ENCODE measurements at regions not wholly inside any gene's neighbourhood (a gene's known extent, or its start where the extent isn't known, plus 50 kb on each side); places are given as distances from the start of the nearest gene placed in this dataset.

- CTCF ChIA-PET, result no interaction called here
- TF ChIP-seq LEF1 (IDR thresholded peaks at IDR 0.05; ENCODE audit: borderline replicate concordance) (no peak), BHLHE40 (IDR thresholded peaks at IDR 0.05; ENCODE audit: borderline replicate concordance) (no peak), SUZ12 (IDR thresholded peaks at IDR 0.05) (no peak), FOXM1 (IDR thresholded peaks at IDR 0.05; ENCODE audit: borderline replicate concordance) (no peak), FOXK2 (IDR thresholded peaks at IDR 0.05) (no peak), L3MBTL2 (conservative IDR thresholded peaks at IDR 0.05) (no peak), ELF4 (IDR thresholded peaks at IDR 0.05) (no peak), PKNOX1 (IDR thresholded peaks at IDR 0.05) (no peak)
- DNase-seq (ENCODE audit: extremely low spot score), result no peak
- POLR2A ChIA-PET, result no interaction called here
These were observed 203.1 kb upstream of the B3GAT1 start for GRCh38 chr11:134615041-134615615.

- POLR2A ChIA-PET, result no interaction called here
- CTCF ChIA-PET, result no interaction called here
- TF ChIP-seq CTBP1 (IDR thresholded peaks at IDR 0.05; ENCODE audit: borderline replicate concordance) (no peak), SUZ12 (IDR thresholded peaks at IDR 0.05) (no peak), BHLHE40 (IDR thresholded peaks at IDR 0.05; ENCODE audit: borderline replicate concordance) (no peak), LEF1 (IDR thresholded peaks at IDR 0.05; ENCODE audit: borderline replicate concordance) (no peak), HDGF (IDR thresholded peaks at IDR 0.05; ENCODE audit: borderline replicate concordance) (no peak), NFRKB (IDR thresholded peaks at IDR 0.05) (no peak), TARDBP (IDR thresholded peaks at IDR 0.05) (no peak), FOXM1 (IDR thresholded peaks at IDR 0.05; ENCODE audit: borderline replicate concordance) (no peak), FOXK2 (IDR thresholded peaks at IDR 0.05) (no peak), SP1 (IDR thresholded peaks at IDR 0.05) (no peak)
These were observed 202.1 kb upstream of the B3GAT1 start for GRCh38 chr11:134614141-134614540.

GRCh38 chr11:134613646-134614045 lies 201.6 kb upstream of the B3GAT1 start:
- CTCF ChIA-PET, result no interaction called here
- POLR2A ChIA-PET, result no interaction called here
- TF ChIP-seq TARDBP (IDR thresholded peaks at IDR 0.05), result no peak
- TF ChIP-seq L3MBTL2 (conservative IDR thresholded peaks at IDR 0.05), result no peak
- no peak for TF ChIP-seq HDGF (IDR thresholded peaks at IDR 0.05; ENCODE audit: borderline replicate concordance)
- no peak for TF ChIP-seq CTBP1 (IDR thresholded peaks at IDR 0.05; ENCODE audit: borderline replicate concordance)
- no peak for TF ChIP-seq FOXM1 (IDR thresholded peaks at IDR 0.05; ENCODE audit: borderline replicate concordance)
- TF ChIP-seq FOXA1 (IDR thresholded peaks at IDR 0.05), result no peak
- TF ChIP-seq FOXK2 (IDR thresholded peaks at IDR 0.05), result no peak
- no peak for TF ChIP-seq ARNT (IDR thresholded peaks at IDR 0.05)
- DNase-seq (ENCODE audit: extremely low spot score), result no peak

More at GRCh38 chr11:134614141-134614540, 202.1 kb upstream of the B3GAT1 start:
- no peak for DNase-seq (ENCODE audit: extremely low spot score)

GRCh38 chr11:134612140-134613030 lies 200.3 kb upstream of the B3GAT1 start:
- CTCF ChIA-PET, result interaction anchor here (0.7 kb wide), 1 partner anchor 448 kb away, joined by 3 read pairs; no protein-coding TSS in a partner anchor
- TF ChIP-seq ELF4 (IDR thresholded peaks at IDR 0.05) (no peak), ARNT (IDR thresholded peaks at IDR 0.05) (no peak), LEF1 (IDR thresholded peaks at IDR 0.05; ENCODE audit: borderline replicate concordance) (no peak), BHLHE40 (IDR thresholded peaks at IDR 0.05; ENCODE audit: borderline replicate concordance) (no peak), FOXK2 (IDR thresholded peaks at IDR 0.05) (no peak), PKNOX1 (IDR thresholded peaks at IDR 0.05) (no peak), CTBP1 (IDR thresholded peaks at IDR 0.05; ENCODE audit: borderline replicate concordance) (no peak), TARDBP (IDR thresholded peaks at IDR 0.05) (no peak), FOXA1 (IDR thresholded peaks at IDR 0.05) (no peak), L3MBTL2 (conservative IDR thresholded peaks at IDR 0.05) (no peak), ZNF384 (IDR thresholded peaks at IDR 0.05) (no peak), FOXM1 (IDR thresholded peaks at IDR 0.05; ENCODE audit: borderline replicate concordance) (no peak), HDGF (IDR thresholded peaks at IDR 0.05; ENCODE audit: borderline replicate concordance) (no peak), NFRKB (IDR thresholded peaks at IDR 0.05) (no peak), SUZ12 (IDR thresholded peaks at IDR 0.05) (no peak)
- POLR2A ChIA-PET, result no interaction called here
- no peak for DNase-seq (ENCODE audit: extremely low spot score)

- ChIA-PET CTCF (interaction anchor here (0.7 kb wide), 1 partner anchor 449 kb away, joined by 3 read pairs; no protein-coding TSS in a partner anchor), POLR2A (no interaction called here)
- no peak for DNase-seq (ENCODE audit: extremely low spot score)
- TF ChIP-seq ARNT (IDR thresholded peaks at IDR 0.05) (no peak), FOXK2 (IDR thresholded peaks at IDR 0.05) (no peak), SUZ12 (IDR thresholded peaks at IDR 0.05) (no peak), HDGF (IDR thresholded peaks at IDR 0.05; ENCODE audit: borderline replicate concordance) (no peak), L3MBTL2 (conservative IDR thresholded peaks at IDR 0.05) (no peak), ELF4 (IDR thresholded peaks at IDR 0.05) (no peak), LEF1 (IDR thresholded peaks at IDR 0.05; ENCODE audit: borderline replicate concordance) (no peak), ZNF384 (IDR thresholded peaks at IDR 0.05) (no peak), FOXM1 (IDR thresholded peaks at IDR 0.05; ENCODE audit: borderline replicate concordance) (no peak), CTBP1 (IDR thresholded peaks at IDR 0.05; ENCODE audit: borderline replicate concordance) (no peak), FOXA1 (IDR thresholded peaks at IDR 0.05) (no peak), TARDBP (IDR thresholded peaks at IDR 0.05) (no peak), SP1 (IDR thresholded peaks at IDR 0.05) (no peak), NFRKB (IDR thresholded peaks at IDR 0.05) (no peak), PKNOX1 (IDR thresholded peaks at IDR 0.05) (no peak), BHLHE40 (IDR thresholded peaks at IDR 0.05; ENCODE audit: borderline replicate concordance) (no peak)
These were observed 199.5 kb upstream of the B3GAT1 start for GRCh38 chr11:134611537-134611936.
